HEK293T (cell line): ENCODE measurements at regions not wholly inside any gene's neighbourhood (a gene's known extent, or its start where the extent isn't known, plus 50 kb on each side); places are given as distances from the start of the nearest gene placed in this dataset.

ENCODE experiments used
- ARNT ChIP-seq: fragments of 450-650 bp; IDR thresholded peaks from 2 replicates; pipeline ENCODE4 v1.6.1; 2017; ENCODE audit warnings: mild to moderate bottlenecking
- ELF4 ChIP-seq: fragments of 450-650 bp; IDR thresholded peaks from 2 replicates; pipeline ENCODE4 v1.6.1; 2017; ENCODE audit warnings: antibody characterized with exemption
- FOXK2 ChIP-seq: fragments of 450-650 bp; IDR thresholded peaks from 2 replicates; pipeline ENCODE4 v1.6.1; 2016; ENCODE audit warnings: mild to moderate bottlenecking
- L3MBTL2 ChIP-seq: fragments of 450-650 bp; conservative IDR thresholded peaks from 2 replicates; pipeline ENCODE4 v1.6.1; 2016; ENCODE audit warnings: mild to moderate bottlenecking
- NFRKB ChIP-seq: fragments of 450-650 bp; IDR thresholded peaks from 2 replicates; pipeline ENCODE4 v1.6.1; 2016; ENCODE audit warnings: mild to moderate bottlenecking, moderate library complexity
- SP1 ChIP-seq: fragments of 450-650 bp; IDR thresholded peaks from 2 replicates; pipeline ENCODE4 v1.6.1; 2017
- TARDBP ChIP-seq: fragments of 450-650 bp; IDR thresholded peaks from 2 replicates; pipeline ENCODE4 v1.6.1; 2016
- ZNF384 ChIP-seq: fragments of 450-650 bp; IDR thresholded peaks from 2 replicates; pipeline ENCODE4 v1.6.1; 2016

- TF ChIP-seq FOXK2 (no peak), L3MBTL2 (no peak), TARDBP (no peak), SP1 (no peak), ELF4 (no peak), ARNT (no peak), ZNF384 (no peak), NFRKB (no peak)
These were observed 328.8 kb upstream of the UBE2E3 start for GRCh38 chr2:180651596-180651995.
